HEK293T (cell line): ENCODE measurements at regions not wholly inside any gene's neighbourhood (a gene's known extent, or its start where the extent isn't known, plus 50 kb on each side); places are given as distances from the start of the nearest gene placed in this dataset.
A peak's percentile ranks its signal among the peaks of the same experiment; 100 is the strongest.

ENCODE experiments used
- CTCF ChIA-PET: fragments of 350-600 bp; formaldehyde crosslinking; extraction: SDS; loops from one replicate; lab custom pipeline; 2021; ENCODE audit warnings: antibody characterized with exemption, inconsistent platforms; lab: Yijun Ruan, JAX
- POLR2A ChIA-PET: fragments of 350-600 bp; formaldehyde crosslinking; extraction: SDS; loops from one replicate; lab custom pipeline; 2020; ENCODE audit warnings: antibody characterized with exemption, inconsistent platforms; lab: Yijun Ruan, JAX
- DNase-seq: peaks from one replicate; pipeline ENCODE4 v3.0.0; 2012; ENCODE audit warnings: mixed read lengths; ENCODE audit errors: extremely low spot score
- ARNT ChIP-seq: fragments of 450-650 bp; IDR thresholded peaks from 2 replicates; pipeline ENCODE4 v1.6.1; 2017; ENCODE audit warnings: mild to moderate bottlenecking
- BHLHE40 ChIP-seq: fragments of 450-650 bp; IDR thresholded peaks from 2 replicates; pipeline ENCODE4 v1.6.1; 2016; ENCODE audit warnings: mild to moderate bottlenecking, moderate library complexity, borderline replicate concordance
- CTBP1 ChIP-seq: fragments of 450-650 bp; IDR thresholded peaks from 2 replicates; pipeline ENCODE4 v1.6.1; 2016; ENCODE audit warnings: borderline replicate concordance
- ELF4 ChIP-seq: fragments of 450-650 bp; IDR thresholded peaks from 2 replicates; pipeline ENCODE4 v1.6.1; 2017; ENCODE audit warnings: antibody characterized with exemption
- FOXA1 ChIP-seq: fragments of 450-650 bp; IDR thresholded peaks from 2 replicates; pipeline ENCODE4 v1.6.1; 2016; ENCODE audit warnings: mild to moderate bottlenecking
- FOXK2 ChIP-seq: fragments of 450-650 bp; IDR thresholded peaks from 2 replicates; pipeline ENCODE4 v1.6.1; 2016; ENCODE audit warnings: mild to moderate bottlenecking
- FOXM1 ChIP-seq: fragments of 450-650 bp; IDR thresholded peaks from 2 replicates; pipeline ENCODE4 v1.6.1; 2017; ENCODE audit warnings: mild to moderate bottlenecking, borderline replicate concordance
- HDGF ChIP-seq: fragments of 450-650 bp; IDR thresholded peaks from 2 replicates; pipeline ENCODE4 v1.6.1; 2017; ENCODE audit warnings: antibody characterized with exemption, borderline replicate concordance
- L3MBTL2 ChIP-seq: fragments of 450-650 bp; conservative IDR thresholded peaks from 2 replicates; pipeline ENCODE4 v1.6.1; 2016; ENCODE audit warnings: mild to moderate bottlenecking
- LEF1 ChIP-seq: fragments of 450-650 bp; IDR thresholded peaks from 2 replicates; pipeline ENCODE4 v1.6.1; 2017; ENCODE audit warnings: mild to moderate bottlenecking, borderline replicate concordance
- NFRKB ChIP-seq: fragments of 450-650 bp; IDR thresholded peaks from 2 replicates; pipeline ENCODE4 v1.6.1; 2016; ENCODE audit warnings: mild to moderate bottlenecking, moderate library complexity
- PKNOX1 ChIP-seq: fragments of 450-650 bp; IDR thresholded peaks from 2 replicates; pipeline ENCODE4 v1.6.1; 2016
- SP1 ChIP-seq: fragments of 450-650 bp; IDR thresholded peaks from 2 replicates; pipeline ENCODE4 v1.6.1; 2017
- SUZ12 ChIP-seq: fragments of 450-650 bp; IDR thresholded peaks from 2 replicates; pipeline ENCODE4 v1.6.1; 2016; ENCODE audit warnings: mild to moderate bottlenecking
- TARDBP ChIP-seq: fragments of 450-650 bp; IDR thresholded peaks from 2 replicates; pipeline ENCODE4 v1.6.1; 2016
- ZNF384 ChIP-seq: fragments of 450-650 bp; IDR thresholded peaks from 2 replicates; pipeline ENCODE4 v1.6.1; 2016

- TF ChIP-seq ARNT (no peak), NFRKB (no peak), ZNF384 (no peak)
- DNase-seq = no peak
- ChIA-PET POLR2A (no interaction called here), CTCF (interaction anchor here (0.6 kb wide), 1 partner anchor 89 kb away, joined by 3 read pairs; no protein-coding TSS in a partner anchor)
Observed at GRCh38 chr1:91170571-91170970, 148.7 kb upstream of the ZNF644 start.

- POLR2A ChIA-PET = interaction anchor here (0.8 kb wide), 1 partner anchor 238 kb away, joined by 3 read pairs; the partner anchor contains the start of gene HFM1
- CTCF ChIA-PET = interaction anchor here (0.6 to 4.6 kb wide), 32 partner anchors 9 to 1212 kb away, joined by 3 to 103 read pairs (median 4); partner anchors contain the start of gene HFM1
- peak; percentile 78 for DNase-seq
- TF ChIP-seq HDGF (no peak), ELF4 (no peak), BHLHE40 (no peak), NFRKB (no peak), SP1 (no peak), FOXM1 (no peak), FOXK2 (no peak), SUZ12 (no peak), L3MBTL2 (no peak), ZNF384 (no peak), TARDBP (no peak), PKNOX1 (no peak), ARNT (no peak), CTBP1 (no peak), FOXA1 (no peak), LEF1 (no peak)
Observed at GRCh38 chr1:91166106-91166712, 144.4 kb upstream of the ZNF644 start.

GRCh38 chr1:91165033-91165654, 143.3 kb upstream of the ZNF644 start:
- ChIA-PET CTCF (interaction anchor here (0.5 to 4.6 kb wide), 32 partner anchors 9 to 1195 kb away, joined by 3 to 103 read pairs (median 4); partner anchors contain the start of gene HFM1), POLR2A (interaction anchor here (1.2 kb wide), 1 partner anchor 147 kb away, joined by 3 read pairs; no protein-coding TSS in a partner anchor)
- TF ChIP-seq SP1 = no peak
- DNase-seq = peak; percentile 92

GRCh38 chr1:91162613-91163012, 140.8 kb upstream of the ZNF644 start:
- ChIA-PET POLR2A (no interaction called here), CTCF (interaction anchor here (0.7 kb wide), 1 partner anchor 410 kb away, joined by 3 read pairs; no protein-coding TSS in a partner anchor)
- no peak for DNase-seq
- no peak for TF ChIP-seq FOXM1
- no peak for TF ChIP-seq PKNOX1
- no peak for TF ChIP-seq ARNT
- no peak for TF ChIP-seq ZNF384
- no peak for TF ChIP-seq FOXK2
- no peak for TF ChIP-seq FOXA1
- no peak for TF ChIP-seq HDGF
- TF ChIP-seq SUZ12 = no peak
- no peak for TF ChIP-seq LEF1
- no peak for TF ChIP-seq CTBP1
- TF ChIP-seq SP1 = no peak
- TF ChIP-seq NFRKB = no peak

GRCh38 chr1:91161749-91162148, 139.9 kb upstream of the ZNF644 start:
- TF ChIP-seq ZNF384 (no peak), LEF1 (no peak), TARDBP (no peak), L3MBTL2 (no peak), HDGF (no peak), PKNOX1 (no peak), FOXA1 (no peak), SP1 (no peak), ELF4 (no peak), ARNT (no peak), CTBP1 (no peak), BHLHE40 (no peak), NFRKB (no peak)
- ChIA-PET POLR2A (no interaction called here), CTCF (no interaction called here)
- DNase-seq = no peak

GRCh38 chr1:91161166-91161565, 139.3 kb upstream of the ZNF644 start:
- TF ChIP-seq BHLHE40 (no peak), TARDBP (no peak), ZNF384 (no peak), NFRKB (no peak), ELF4 (no peak), ARNT (no peak), HDGF (no peak), FOXK2 (no peak)
- ChIA-PET POLR2A (no interaction called here), CTCF (no interaction called here)
- no peak for DNase-seq
